ENCODE measurements at regions not wholly inside any gene's neighbourhood (a gene's known extent, or its start where the extent isn't known, plus 50 kb on each side); places are given as distances from the start of the nearest gene placed in this dataset.

DNA sequence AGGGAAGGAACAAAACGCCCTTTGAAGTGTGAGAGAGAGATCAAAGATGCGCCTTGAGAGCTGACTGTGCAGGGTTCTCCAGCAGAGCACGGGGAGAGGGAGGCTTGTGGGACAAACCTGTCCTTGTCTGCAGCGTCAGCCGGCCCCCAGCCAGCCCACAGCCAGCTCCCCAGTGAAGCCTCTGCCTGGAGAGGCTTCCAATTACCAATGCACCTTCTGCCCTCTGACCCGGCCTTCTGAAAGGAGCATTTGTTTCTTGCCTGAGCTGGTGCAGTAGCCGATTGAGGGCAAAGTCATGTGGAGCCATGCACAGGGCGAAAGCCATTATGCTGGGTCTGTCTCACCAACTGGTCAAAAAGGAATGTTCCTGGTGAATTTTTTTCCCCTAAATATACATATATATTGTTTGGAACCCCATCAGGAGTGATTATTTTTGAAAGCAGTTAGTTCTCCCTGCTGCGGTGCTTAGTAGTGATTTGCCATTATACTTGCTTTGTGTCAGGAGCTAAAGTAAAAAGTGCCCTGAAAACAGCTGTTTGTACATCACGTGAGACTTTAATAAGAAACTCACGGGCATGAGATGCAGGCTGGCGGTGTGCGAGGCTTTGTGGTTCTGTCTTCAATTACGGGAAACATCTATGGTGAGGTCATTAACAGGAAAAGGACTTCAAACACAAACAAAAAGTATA lies 268.6 kb downstream of the KLF6 start:
- no peak for DNase-seq (ENCODE audit: low read depth)

- no peak for DNase-seq (ENCODE audit: low read depth)
These were observed 270.3 kb downstream of the KLF6 start for GRCh38 chr10:3514691-3515090.

DNA sequence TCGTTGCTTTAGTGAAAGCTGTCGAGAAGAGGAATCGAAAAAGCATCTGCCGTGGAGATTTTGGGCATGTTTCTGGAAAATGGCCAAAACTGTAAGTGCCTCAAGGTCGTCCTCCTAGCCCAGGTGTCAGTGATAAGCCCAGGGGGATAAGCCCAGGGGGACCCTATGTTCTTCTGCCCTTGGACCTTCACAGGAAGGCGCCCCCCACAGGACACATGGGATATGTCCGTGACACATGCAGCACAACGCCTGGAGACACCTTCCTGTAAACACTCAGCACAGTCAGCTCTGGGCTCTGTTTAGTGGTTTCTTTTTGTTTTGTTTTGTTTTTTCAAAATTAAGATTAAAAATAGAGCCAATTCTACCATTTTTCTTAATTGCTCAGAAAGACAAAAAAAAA lies 272.7 kb downstream of the KLF6 start:
- no peak for DNase-seq (ENCODE audit: low read depth)

- no peak for DNase-seq (ENCODE audit: low read depth)
These were observed 273.5 kb downstream of the KLF6 start for GRCh38 chr10:3511483-3511882.

DNA sequence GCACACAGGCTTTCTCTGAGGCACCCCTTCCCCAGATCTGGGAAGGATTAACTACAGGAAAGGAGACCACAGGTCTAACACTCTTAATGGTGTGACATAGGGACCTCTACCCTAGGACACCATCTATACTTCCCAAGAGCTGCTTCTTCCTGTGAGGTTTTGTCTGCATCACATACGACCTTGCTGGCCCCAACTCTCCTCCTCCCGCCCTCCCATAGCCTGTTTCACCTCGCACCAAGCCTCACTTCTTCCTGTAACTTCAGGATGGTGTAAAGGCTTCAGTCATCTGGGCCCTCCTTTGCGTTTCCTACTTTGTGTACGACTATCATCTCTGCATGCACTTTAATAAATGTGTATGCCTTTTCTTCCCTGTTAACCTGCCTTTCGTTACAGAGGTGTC lies 274.3 kb downstream of the KLF6 start:
- DNase-seq (ENCODE audit: low read depth): no peak

DNA sequence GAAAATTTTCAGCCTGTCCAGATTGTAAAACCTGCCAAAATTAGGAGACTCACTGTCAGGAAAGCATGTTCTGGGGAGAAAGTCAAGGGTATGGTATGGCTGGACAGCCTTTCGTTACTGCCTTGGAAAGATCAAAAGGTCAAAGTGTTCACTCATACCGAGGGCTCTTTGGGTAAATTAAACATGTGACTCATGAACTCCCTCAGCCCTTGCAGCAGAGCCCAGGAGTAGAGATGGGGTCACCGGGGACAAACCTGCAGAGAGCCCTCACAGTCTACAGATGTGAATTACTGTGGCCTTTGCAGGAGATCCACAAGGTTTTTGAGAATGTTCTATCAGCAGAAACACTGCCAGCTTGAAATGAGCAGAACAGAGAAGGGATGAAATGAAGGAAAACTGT lies 275.7 kb downstream of the KLF6 start:
- DNase-seq (ENCODE audit: low read depth): no peak

DNA sequence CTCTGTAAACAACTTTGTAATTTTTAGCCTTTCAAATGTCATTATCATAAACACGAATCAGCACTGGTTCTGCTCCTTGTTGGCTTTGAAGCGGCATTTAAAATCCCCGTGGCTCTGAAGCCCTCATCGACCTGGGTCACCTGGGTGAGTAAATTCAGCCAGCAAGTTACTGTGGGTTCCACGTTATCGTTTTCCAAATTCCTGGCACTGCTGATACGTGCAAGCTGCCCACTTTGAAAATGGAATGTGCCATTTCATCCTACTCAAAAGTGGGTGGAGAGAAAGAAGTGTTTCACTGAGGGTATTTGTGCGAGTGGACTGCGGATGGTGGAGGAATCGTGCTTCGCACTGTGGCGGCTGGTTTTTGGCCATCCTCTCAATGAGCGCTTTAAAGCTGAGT lies 281.7 kb downstream of the KLF6 start:
- no peak for DNase-seq (ENCODE audit: low read depth)

DNA sequence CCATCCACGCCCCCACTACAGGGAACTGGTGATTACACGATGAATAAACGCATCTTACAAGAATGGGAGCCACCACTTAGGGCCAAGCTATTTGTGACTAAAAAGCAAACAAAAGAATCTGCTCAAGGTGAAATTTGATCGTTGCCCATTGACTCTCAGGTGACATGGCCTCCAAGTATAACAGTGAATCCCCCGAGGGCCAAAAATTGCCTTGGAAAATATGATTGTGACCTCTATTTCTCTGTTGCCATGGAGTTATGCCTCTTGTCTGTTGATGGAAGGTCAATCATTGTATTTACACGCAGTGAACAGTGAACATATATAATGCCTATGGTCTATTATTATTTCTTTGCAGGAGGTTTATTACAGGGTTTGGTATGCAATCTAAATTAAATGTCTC lies 282.3 kb downstream of the KLF6 start:
- no peak for DNase-seq (ENCODE audit: low read depth)

GRCh38 chr10:3500408-3500856 lies 284.6 kb downstream of the KLF6 start:
- DNase-seq (ENCODE audit: low read depth): peak; percentile 31

GRCh38 chr10:3499120-3499519 lies 285.9 kb downstream of the KLF6 start:
- no peak for DNase-seq (ENCODE audit: low read depth)

DNA sequence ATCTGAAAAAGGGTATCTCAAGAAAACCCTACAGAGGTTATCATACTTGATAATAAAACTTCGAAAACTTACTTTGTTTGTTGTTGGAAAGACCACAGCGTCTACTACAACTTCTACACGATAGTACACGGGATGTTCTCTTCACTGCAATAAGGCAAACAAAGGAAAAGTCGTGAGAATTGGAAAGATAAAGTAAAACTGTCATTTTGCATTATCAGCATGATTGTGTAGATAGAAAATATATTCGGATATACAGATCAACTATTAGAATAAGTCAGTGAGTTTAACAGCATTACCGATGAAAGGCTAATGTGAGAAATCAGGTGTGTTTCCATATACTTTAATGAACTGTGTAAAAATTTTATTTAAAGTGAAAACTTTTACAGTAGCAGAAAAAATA lies 287.4 kb downstream of the KLF6 start:
- DNase-seq (ENCODE audit: low read depth): no peak

DNA sequence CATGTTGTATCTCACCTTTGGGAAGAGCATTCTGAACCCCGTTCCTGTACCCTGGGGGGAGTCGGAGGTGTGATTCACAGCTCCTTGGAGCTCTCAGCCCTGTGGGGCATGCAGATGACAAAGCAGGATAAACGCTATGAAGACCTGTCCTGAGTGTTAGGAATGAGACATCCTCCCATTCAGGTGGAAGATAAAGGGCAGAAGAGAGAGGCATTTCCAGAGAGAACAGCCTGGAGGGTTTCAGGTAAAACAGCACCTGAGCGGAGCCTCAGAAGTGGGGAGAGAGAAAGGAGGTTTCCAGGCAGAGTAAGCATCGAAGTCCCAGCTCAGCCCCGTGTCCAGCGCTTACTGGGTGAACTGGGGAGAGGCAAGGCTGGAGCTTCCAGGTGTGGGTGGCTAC lies 288.9 kb downstream of the KLF6 start:
- DNase-seq (ENCODE audit: low read depth): no peak

GRCh38 chr10:3495281-3495680 lies 289.7 kb downstream of the KLF6 start:
- no peak for DNase-seq (ENCODE audit: low read depth)

GRCh38 chr10:3494838-3495230 lies 290.2 kb downstream of the KLF6 start:
- DNase-seq (ENCODE audit: low read depth): no peak

DNA sequence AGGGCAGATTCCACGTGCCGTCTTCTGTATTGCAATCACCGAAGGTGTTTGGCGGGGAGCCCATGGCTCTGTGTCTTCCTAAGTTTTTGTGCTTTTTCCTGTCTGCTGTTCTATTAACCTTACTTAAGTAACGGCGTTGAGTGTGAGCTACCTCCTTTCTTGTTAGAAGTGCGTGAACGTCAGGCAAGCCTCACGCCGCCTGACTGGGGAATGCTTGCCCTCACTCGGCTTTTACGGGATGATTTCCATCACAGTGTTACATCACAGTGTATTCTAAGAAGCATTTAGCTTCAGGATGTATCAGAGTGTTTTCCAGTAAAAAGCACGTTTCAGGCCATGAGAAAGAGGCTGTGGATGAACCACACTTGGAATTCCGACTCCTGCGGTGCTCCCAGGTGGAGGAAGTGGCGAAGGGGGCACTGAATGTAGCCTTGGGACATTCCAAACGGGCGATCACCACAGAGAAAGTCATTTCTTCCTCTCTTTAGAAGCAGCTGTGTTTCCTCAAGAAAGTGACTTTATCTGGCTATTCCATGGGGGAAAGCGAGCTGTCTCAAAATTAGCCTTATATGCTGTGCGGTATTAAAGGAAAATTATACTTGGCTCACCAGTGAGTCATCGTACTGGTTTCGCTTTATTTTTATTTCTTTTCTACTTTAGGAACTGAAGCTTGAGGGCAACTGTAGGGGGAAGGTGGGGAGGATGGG lies 290.7 kb downstream of the KLF6 start:
- DNase-seq (ENCODE audit: low read depth): no peak

DNA sequence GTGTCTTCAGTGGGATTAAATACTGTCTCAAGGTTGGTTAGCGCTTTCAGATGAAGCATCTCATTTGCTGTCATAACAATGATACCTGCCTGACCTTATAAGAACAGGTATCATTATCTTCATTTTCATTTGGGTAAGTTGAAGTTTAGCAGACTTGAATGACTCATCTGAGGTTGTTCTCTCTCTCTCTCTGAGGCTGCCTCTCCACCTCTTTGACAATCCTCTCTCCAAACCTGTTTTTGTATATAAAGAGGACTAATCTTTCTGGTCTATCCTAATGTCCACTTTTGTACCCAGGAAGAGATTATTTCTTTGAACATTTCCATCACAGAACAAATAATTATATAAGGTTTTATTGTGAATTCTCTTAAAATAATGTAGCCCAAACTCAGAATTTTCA lies 291.4 kb downstream of the KLF6 start:
- DNase-seq (ENCODE audit: low read depth): no peak

DNA sequence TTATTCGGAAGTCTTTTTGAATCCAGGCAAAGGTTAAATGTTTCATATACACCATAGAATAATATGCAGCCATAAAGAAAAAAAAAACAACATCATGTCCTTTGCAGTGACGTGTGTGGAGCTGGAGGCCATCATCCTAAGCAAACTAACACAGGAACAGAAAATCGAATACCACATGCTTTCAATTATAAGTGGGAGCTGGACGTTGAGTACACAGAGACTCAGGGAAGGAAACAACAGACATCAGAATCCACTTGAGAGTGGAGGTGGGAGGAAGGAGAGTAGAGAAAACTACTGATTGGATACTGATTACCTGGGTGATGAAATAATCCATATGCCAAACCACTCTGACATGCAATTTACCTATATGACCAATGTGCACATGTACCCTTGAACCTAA lies 293.4 kb downstream of the KLF6 start:
- DNase-seq (ENCODE audit: low read depth): no peak

- no peak for DNase-seq (ENCODE audit: low read depth)
These were observed 297.8 kb downstream of the KLF6 start for GRCh38 chr10:3487228-3487627.

DNA sequence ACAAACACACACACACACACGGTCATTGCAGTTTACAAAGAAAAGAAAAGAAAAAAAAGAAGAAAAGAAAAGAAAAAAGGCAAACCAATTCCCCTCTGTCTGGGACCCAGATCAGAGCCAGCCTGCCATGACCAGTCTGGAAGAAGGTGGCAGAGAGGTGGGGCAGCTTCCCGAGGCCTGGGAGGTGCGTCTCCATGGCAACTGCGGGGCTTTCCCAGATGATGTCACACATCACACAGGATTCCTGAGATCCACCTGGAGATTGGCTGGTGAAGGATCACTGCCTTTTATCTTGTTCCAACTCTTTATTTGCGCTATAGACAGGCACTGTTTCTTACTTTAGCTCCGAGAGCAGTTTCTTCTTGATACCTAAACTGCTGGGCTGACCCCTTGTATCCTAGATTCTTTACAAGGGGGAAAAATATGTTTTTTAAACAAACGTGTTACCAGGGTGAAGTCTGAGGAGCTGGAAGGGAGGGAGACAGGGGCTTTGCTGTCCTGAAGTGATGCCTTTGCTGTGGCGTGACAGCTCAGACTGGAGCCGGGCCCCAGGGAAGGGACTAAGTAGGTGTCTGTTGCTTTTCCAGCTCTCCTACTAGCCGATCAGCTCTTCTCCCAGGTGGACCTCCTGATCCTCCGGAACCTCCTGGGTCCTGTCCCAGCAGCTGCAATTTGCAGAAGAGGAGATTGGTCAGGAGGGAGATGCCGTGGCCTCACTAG lies 298.5 kb downstream of the KLF6 start:
- DNase-seq (ENCODE audit: low read depth): no peak

GRCh38 chr10:3485057-3485686 lies 299.8 kb downstream of the KLF6 start:
- DNase-seq (ENCODE audit: low read depth): no peak

DNA sequence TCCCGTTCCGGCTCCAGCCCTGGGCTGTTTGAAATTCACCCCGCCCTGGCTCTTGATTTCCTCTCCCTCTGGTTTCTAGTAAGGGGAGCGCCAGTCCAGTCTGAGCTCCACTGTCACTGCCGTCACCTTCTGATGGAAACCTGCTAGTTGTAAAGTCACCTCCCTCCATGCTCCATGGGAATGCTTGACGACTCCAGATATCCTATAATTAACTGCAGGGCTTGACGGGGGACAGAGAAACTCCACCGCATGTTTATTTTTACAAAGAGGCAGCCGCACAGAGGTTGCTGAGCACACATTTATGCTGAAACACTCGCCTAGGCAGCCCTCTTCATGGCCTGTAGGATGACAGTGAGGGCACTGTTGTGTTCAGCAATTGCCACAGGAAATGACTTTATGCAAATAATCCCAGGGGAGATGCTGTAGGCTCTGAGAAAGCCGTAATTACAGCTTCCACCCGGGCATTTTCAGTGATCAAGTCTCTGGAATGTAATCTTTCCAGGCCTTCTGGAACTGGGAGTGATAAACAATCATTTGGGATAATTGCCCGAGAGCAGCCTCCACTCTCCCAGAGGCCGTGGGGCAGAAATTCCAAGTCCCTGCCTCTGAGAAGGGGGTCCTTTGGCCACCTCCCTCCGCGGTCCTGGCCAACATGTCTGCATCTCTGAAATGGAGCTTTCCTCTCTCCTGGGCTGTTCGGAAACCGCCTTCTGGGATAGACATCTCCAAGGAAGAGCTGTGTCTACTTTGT lies 300.5 kb downstream of the KLF6 start:
- no peak for DNase-seq (ENCODE audit: low read depth)
